ENCODE measurements at regions not wholly inside any gene's neighbourhood (a gene's known extent, or its start where the extent isn't known, plus 50 kb on each side); places are given as distances from the start of the nearest gene placed in this dataset.
"Not testable (repeated sequence)": the region's sequence is repeated elsewhere in the genome, so short reads cannot be mapped to it uniquely, and the experiment has no call there.

DNA sequence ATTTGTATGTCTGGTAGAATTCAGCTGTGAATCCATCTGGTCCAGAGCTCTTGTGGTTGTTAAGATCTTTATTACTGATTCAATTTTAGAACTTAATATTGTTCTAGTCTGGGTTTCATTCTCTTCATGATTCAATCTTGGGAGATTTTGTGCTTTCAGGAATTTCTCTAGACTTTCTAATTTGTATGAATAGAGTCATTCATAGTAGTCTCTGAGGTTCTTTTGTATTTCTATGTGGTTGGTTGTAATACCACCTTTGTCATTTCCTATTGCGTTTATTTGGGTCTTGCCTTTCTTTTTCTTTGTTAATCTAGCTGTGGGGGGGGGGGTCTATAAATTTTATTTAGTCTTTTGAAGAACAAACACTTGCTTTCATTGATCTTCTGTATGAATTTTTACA lies 824.8 kb upstream of the GALNTL6 start:
- H3K4me1 ChIP-seq (ENCODE audit: control insufficient read depth in 1 of 2, insufficient read depth in 2 of 2, low read length in 2 of 2) = no peaks in the 10 kb centered on the region
- H3K4me3 ChIP-seq (ENCODE audit: low read depth in 1 of 2, low read length in 2 of 2) = no peak overlapping the region
- no peaks in the 10 kb centered on the region for H3K36me3 ChIP-seq (ENCODE audit: control insufficient read depth in 1 of 2, insufficient read depth in 2 of 2, low read length in 2 of 2)
- H3K27ac ChIP-seq (ENCODE audit: low read length) = no peak overlapping the region
- peaks cover 0 to 3% of the 10 kb centered on the region in 2 donors for H3K9me3 ChIP-seq (ENCODE audit: control insufficient read depth in 1 of 2, low read length in 2 of 2)
- no peaks in the 10 kb centered on the region for H3K27me3 ChIP-seq (ENCODE audit: low read depth, low read length)

DNA sequence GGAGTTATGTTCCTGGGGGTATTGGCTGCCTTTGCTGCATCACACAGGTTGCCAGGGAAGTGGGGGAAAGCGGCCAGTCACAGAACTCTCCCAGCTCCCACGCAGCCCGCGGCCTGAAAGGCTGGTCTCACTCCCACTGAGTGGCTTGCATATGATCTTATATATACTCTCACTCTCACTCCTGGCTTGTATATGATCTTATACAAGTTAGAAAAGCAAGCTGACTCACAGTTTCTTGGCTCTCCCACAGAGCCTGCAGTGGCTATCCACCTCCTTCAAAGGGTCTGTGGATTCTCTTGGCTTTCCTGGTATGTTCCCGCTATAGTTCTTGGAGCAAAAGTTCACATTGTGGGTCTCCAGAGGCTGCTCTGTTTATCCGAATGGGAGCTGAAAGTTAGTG lies 833.5 kb upstream of the GALNTL6 start:
- H3K4me3 ChIP-seq (ENCODE audit: low read depth in 1 of 2, low read length in 2 of 2) = no peak overlapping the region
- H3K4me1 ChIP-seq (ENCODE audit: control insufficient read depth in 1 of 2, insufficient read depth in 2 of 2, low read length in 2 of 2) = no peaks in the 10 kb centered on the region
- no peaks in the 10 kb centered on the region for H3K27me3 ChIP-seq (ENCODE audit: low read depth, low read length)
- H3K9me3 ChIP-seq (ENCODE audit: control insufficient read depth in 1 of 2, low read length in 2 of 2) = no peaks in the 10 kb centered on the region
- no peak overlapping the region for H3K27ac ChIP-seq (ENCODE audit: low read length)
- H3K36me3 ChIP-seq (ENCODE audit: control insufficient read depth in 1 of 2, insufficient read depth in 2 of 2, low read length in 2 of 2) = no peaks in the 10 kb centered on the region

DNA sequence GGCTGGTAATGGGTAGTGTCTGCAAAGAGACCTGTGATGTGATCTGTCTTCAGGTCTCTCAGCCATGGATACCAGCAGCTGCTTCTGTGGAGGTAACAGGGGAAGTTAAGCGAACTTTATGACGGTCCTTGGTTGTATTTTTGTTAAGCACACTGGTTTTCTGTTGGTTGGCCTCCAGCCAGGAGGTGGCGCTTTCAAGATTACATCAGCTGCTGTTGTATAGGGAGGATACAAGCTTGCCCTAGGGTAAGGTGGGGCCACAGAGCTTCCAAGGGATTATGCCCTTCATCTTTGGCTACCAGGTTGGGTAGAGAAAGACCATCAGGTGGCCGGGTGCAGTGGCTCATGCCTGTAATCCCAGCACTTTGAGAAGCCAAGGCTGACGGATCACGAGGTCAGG lies 834.2 kb upstream of the GALNTL6 start:
- no peaks in the 10 kb centered on the region for H3K9me3 ChIP-seq (ENCODE audit: control insufficient read depth in 1 of 2, low read length in 2 of 2)
- no peaks in the 10 kb centered on the region for H3K36me3 ChIP-seq (ENCODE audit: control insufficient read depth in 1 of 2, insufficient read depth in 2 of 2, low read length in 2 of 2)
- H3K4me3 ChIP-seq (ENCODE audit: low read depth in 1 of 2, low read length in 2 of 2) = no peak overlapping the region
- no peak overlapping the region for H3K27ac ChIP-seq (ENCODE audit: low read length)
- H3K4me1 ChIP-seq (ENCODE audit: control insufficient read depth in 1 of 2, insufficient read depth in 2 of 2, low read length in 2 of 2) = no peaks in the 10 kb centered on the region
- no peaks in the 10 kb centered on the region for H3K27me3 ChIP-seq (ENCODE audit: low read depth, low read length)

DNA sequence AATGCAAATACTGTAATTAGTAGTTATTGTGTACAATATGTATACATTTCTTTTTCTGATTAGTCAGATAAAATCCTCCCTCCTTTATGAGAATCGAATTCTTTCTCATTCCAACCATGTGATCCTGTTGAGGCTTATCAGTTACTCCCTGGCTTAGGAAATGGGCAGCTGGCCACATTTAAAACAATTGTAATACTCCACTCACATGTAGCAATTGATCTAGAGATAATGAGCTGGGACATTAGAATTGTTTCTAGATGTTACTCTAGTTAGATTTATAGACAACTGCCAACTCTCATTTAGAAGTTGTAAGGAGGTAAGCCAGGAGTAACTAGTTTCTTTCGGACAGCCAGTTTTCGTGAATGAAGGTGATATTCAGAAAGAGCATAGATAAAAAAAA lies 859.3 kb upstream of the AADAT start:
- Histone ChIP-seq H3K27ac (ENCODE audit: low read length) (no peak overlapping the region), H3K4me3 (ENCODE audit: low read depth in 1 of 2, low read length in 2 of 2) (no peak overlapping the region), H3K36me3 (ENCODE audit: control insufficient read depth in 1 of 2, insufficient read depth in 2 of 2, low read length in 2 of 2) (no peaks in the 10 kb centered on the region), H3K4me1 (ENCODE audit: control insufficient read depth in 1 of 2, insufficient read depth in 2 of 2, low read length in 2 of 2) (no peaks in the 10 kb centered on the region), H3K9me3 (ENCODE audit: control insufficient read depth in 1 of 2, low read length in 2 of 2) (no peaks in the 10 kb centered on the region), H3K27me3 (ENCODE audit: low read depth, low read length) (no peaks in the 10 kb centered on the region)

DNA sequence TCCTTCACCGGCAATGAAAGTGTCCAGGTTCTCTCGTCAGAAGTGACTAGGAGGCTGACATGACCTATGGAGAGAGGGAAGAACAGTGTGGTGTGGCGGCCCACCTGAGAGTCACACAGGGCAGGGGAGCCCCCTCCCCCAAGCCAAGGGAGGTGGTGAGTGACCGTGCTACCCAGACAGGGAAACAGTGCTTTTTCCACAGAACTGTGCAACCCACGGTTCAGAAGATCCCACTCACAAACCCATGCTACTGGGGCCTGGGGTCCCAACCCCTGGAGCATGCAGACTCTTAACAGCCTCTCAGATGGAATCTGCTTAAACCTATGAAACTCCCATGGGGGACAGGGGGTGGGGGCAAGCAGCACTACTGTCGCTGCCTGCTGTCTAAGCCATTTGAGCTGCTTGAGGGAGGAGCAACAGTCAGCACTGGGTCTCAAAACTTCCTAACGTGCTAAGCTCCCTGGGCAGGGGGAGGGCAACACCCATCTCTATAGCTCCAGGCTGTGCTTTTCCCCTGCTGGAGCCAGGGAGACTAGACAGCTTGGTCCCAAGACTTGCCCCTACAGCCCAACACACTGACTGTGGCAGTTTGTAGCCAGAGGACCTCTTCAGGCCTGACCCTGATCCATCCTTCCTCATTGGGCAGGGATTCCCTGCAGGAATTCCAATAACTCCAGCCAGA lies 850.4 kb upstream of the AADAT start:
- Histone ChIP-seq H3K27me3 (ENCODE audit: low read depth, low read length) (no peaks in the 10 kb centered on the region), H3K27ac (ENCODE audit: low read length) (no peak overlapping the region), H3K4me3 (ENCODE audit: low read depth in 1 of 2, low read length in 2 of 2) (no peak overlapping the region), H3K36me3 (ENCODE audit: control insufficient read depth in 1 of 2, insufficient read depth in 2 of 2, low read length in 2 of 2) (no peaks in the 10 kb centered on the region), H3K4me1 (ENCODE audit: control insufficient read depth in 1 of 2, insufficient read depth in 2 of 2, low read length in 2 of 2) (no peaks in the 10 kb centered on the region), H3K9me3 (ENCODE audit: control insufficient read depth in 1 of 2, low read length in 2 of 2) (peaks cover 0 to 5% of the 10 kb centered on the region in 2 donors)

- Histone ChIP-seq H3K9me3 (ENCODE audit: control insufficient read depth in 1 of 2, low read length in 2 of 2) (peaks cover 0 to 5% of the 10 kb centered on the region in 2 donors), H3K27ac (ENCODE audit: low read length) (no peak overlapping the region), H3K4me3 (ENCODE audit: low read depth in 1 of 2, low read length in 2 of 2) (no peak overlapping the region), H3K4me1 (ENCODE audit: control insufficient read depth in 1 of 2, insufficient read depth in 2 of 2, low read length in 2 of 2) (no peaks in the 10 kb centered on the region), H3K36me3 (ENCODE audit: control insufficient read depth in 1 of 2, insufficient read depth in 2 of 2, low read length in 2 of 2) (no peaks in the 10 kb centered on the region), H3K27me3 (ENCODE audit: low read depth, low read length) (no peaks in the 10 kb centered on the region)
These were observed 848.8 kb upstream of the AADAT start for GRCh38 chr4:170938588-170938987.

DNA sequence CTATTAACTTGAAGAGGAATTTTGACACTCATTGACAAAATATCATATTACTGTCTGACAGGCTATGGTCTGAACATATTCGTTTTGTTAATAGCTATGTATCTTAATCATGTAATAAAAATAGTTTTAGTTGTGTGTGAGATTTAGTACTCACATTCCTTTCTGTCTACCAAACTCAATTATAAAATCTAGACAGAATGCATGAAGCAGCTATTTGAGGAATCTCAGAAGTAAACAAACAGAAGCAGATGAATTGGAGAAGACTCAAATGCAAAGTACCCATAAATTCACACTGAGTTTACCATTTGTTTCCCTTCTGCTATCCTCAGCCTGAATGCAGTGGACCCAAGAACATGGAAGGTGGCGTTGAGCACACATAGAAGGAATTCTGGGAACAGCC lies 841.6 kb upstream of the AADAT start:
- H3K27me3 ChIP-seq (ENCODE audit: low read depth, low read length) = no peaks in the 10 kb centered on the region
- no peaks in the 10 kb centered on the region for H3K4me1 ChIP-seq (ENCODE audit: control insufficient read depth in 1 of 2, insufficient read depth in 2 of 2, low read length in 2 of 2)
- no peak overlapping the region for H3K4me3 ChIP-seq (ENCODE audit: low read depth in 1 of 2, low read length in 2 of 2)
- no peaks in the 10 kb centered on the region for H3K36me3 ChIP-seq (ENCODE audit: control insufficient read depth in 1 of 2, insufficient read depth in 2 of 2, low read length in 2 of 2)
- no peaks in the 10 kb centered on the region for H3K9me3 ChIP-seq (ENCODE audit: control insufficient read depth in 1 of 2, low read length in 2 of 2)
- no peak overlapping the region for H3K27ac ChIP-seq (ENCODE audit: low read length)

DNA sequence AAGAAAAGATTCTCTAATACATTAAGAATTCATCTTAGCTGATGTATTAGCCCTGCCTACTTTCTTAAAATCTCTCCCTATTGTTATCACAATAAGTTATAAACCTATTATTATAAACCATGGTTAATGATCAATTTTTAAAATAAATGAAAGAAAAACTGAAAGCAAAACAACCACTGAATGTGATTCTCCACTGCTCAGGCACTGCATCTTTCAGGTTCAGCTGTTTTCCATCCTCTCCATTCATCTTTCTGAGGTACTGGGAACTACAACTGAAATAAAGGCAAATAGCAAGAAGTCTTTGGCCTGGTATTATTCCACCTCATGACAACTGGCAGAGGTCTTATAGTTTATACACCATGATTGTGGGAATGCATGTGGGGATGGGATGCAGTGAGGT lies 798.9 kb upstream of the AADAT start:
- no peaks in the 10 kb centered on the region for H3K36me3 ChIP-seq (ENCODE audit: control insufficient read depth in 1 of 2, insufficient read depth in 2 of 2, low read length in 2 of 2)
- peaks cover 0 to 4% of the 10 kb centered on the region in 2 donors for H3K9me3 ChIP-seq (ENCODE audit: control insufficient read depth in 1 of 2, low read length in 2 of 2)
- no peaks in the 10 kb centered on the region for H3K27me3 ChIP-seq (ENCODE audit: low read depth, low read length)
- H3K27ac ChIP-seq (ENCODE audit: low read length) = no peak overlapping the region
- no peaks in the 10 kb centered on the region for H3K4me1 ChIP-seq (ENCODE audit: control insufficient read depth in 1 of 2, insufficient read depth in 2 of 2, low read length in 2 of 2)
- no peak overlapping the region for H3K4me3 ChIP-seq (ENCODE audit: low read depth in 1 of 2, low read length in 2 of 2)

- Histone ChIP-seq H3K27ac (ENCODE audit: low read length) (no peak overlapping the region), H3K27me3 (ENCODE audit: low read depth, low read length) (no peaks in the 10 kb centered on the region)
These were observed 797.6 kb upstream of the AADAT start for GRCh38 chr4:170887396-170887795.

DNA sequence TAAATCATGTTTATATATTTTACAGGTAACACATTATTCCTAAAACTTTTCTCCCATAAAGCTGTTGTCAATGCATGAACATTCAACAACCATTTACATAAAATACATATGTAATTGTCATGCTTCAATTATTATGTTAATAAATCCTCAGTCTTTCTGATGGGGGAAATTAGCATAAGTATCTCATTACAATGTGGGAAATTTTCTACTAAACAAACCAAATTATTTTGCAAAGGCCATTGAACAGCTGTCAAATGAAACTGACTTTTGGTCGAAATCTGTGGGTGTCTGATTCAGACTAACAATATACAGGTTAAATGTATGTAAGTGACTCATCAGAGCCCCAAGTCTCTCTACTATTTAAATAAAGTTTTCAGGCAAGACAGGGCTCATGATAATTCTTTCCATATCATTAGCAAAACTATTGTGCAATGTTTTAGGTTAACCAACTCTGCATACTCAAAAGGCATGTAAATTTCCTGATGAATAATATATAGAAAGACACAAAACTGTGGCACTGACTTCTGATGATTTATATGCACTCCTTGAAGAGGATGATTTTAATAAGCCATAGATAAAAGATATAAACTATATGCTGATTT lies 795.3 kb upstream of the AADAT start:
- H3K9me3 ChIP-seq (ENCODE audit: control insufficient read depth in 1 of 2, low read length in 2 of 2) = no peaks in the 10 kb centered on the region
- no peaks in the 10 kb centered on the region for H3K36me3 ChIP-seq (ENCODE audit: control insufficient read depth in 1 of 2, insufficient read depth in 2 of 2, low read length in 2 of 2)
- H3K4me1 ChIP-seq (ENCODE audit: control insufficient read depth in 1 of 2, insufficient read depth in 2 of 2, low read length in 2 of 2) = no peaks in the 10 kb centered on the region
- H3K27ac ChIP-seq (ENCODE audit: low read length) = no peak overlapping the region
- H3K4me3 ChIP-seq (ENCODE audit: low read depth in 1 of 2, low read length in 2 of 2) = no peak overlapping the region
- no peaks in the 10 kb centered on the region for H3K27me3 ChIP-seq (ENCODE audit: low read depth, low read length)

More at GRCh38 chr4:170887396-170887795, 797.6 kb upstream of the AADAT start:
- Histone ChIP-seq H3K4me3 (ENCODE audit: low read depth in 1 of 2, low read length in 2 of 2) (no peak overlapping the region), H3K36me3 (ENCODE audit: control insufficient read depth in 1 of 2, insufficient read depth in 2 of 2, low read length in 2 of 2) (no peaks in the 10 kb centered on the region), H3K9me3 (ENCODE audit: control insufficient read depth in 1 of 2, low read length in 2 of 2) (no peaks in the 10 kb centered on the region), H3K4me1 (ENCODE audit: control insufficient read depth in 1 of 2, insufficient read depth in 2 of 2, low read length in 2 of 2) (no peaks in the 10 kb centered on the region)

- H3K36me3 ChIP-seq (ENCODE audit: control insufficient read depth in 1 of 2, insufficient read depth in 2 of 2, low read length in 2 of 2); H3K27ac ChIP-seq (ENCODE audit: low read length); H3K27me3 ChIP-seq (ENCODE audit: low read depth, low read length); H3K4me1 ChIP-seq (ENCODE audit: control insufficient read depth in 1 of 2, insufficient read depth in 2 of 2, low read length in 2 of 2); H3K4me3 ChIP-seq (ENCODE audit: low read depth in 1 of 2, low read length in 2 of 2); H3K9me3 ChIP-seq (ENCODE audit: control insufficient read depth in 1 of 2, low read length in 2 of 2): not testable (repeated sequence)
These were observed 791.9 kb upstream of the AADAT start for GRCh38 chr4:170881646-170882045.

DNA sequence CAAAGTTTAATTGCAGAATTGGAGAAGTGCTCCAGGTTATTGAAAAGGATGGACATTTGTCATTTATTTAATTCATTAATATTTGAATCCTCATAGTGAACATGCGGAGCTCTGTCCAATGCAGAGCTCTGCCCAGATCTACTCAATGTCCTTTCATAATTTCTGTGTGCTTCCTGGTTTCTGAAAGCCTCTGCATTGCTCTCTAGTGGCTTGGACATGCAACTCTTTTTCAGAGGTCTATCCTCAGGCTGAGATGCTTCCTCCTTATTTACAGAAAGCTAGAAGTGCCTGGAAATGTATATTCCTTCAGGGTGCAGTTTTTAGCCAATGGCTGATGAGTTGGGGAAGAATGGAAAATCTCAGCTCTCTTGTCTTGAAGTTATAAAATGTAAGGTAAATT lies 786.1 kb upstream of the AADAT start:
- H3K27ac ChIP-seq (ENCODE audit: low read length) = no peak overlapping the region

More for the DNA sequence above, 786.1 kb upstream of the AADAT start:
- Histone ChIP-seq H3K4me3 (ENCODE audit: low read depth in 1 of 2, low read length in 2 of 2) (no peak overlapping the region), H3K9me3 (ENCODE audit: control insufficient read depth in 1 of 2, low read length in 2 of 2) (no peaks in the 10 kb centered on the region), H3K4me1 (ENCODE audit: control insufficient read depth in 1 of 2, insufficient read depth in 2 of 2, low read length in 2 of 2) (no peaks in the 10 kb centered on the region), H3K27me3 (ENCODE audit: low read depth, low read length) (no peaks in the 10 kb centered on the region), H3K36me3 (ENCODE audit: control insufficient read depth in 1 of 2, insufficient read depth in 2 of 2, low read length in 2 of 2) (no peaks in the 10 kb centered on the region)

Data from muscle layer of duodenum (tissue), 2 donors.